SH-SY5Y (cell line): ENCODE measurements at regions not wholly inside any gene's neighbourhood (a gene's known extent, or its start where the extent isn't known, plus 50 kb on each side); places are given as distances from the start of the nearest gene placed in this dataset.

Experiments
- GATA2 ChIP-seq: IDR thresholded peaks from 2 replicates; pipeline ENCODE4 v1.6.1; 2011; ENCODE audit warnings: mild to moderate bottlenecking, low read depth, low read length
- GATA3 ChIP-seq: IDR thresholded peaks from 2 replicates; pipeline ENCODE4 v1.6.1; 2011; ENCODE audit warnings: low read depth, mild to moderate bottlenecking, low read length, moderate library complexity

GRCh38 chr5:38789777-38790176, 56.0 kb upstream of the OSMR start:
- no peak for TF ChIP-seq GATA3
- TF ChIP-seq GATA2 = no peak

DNA sequence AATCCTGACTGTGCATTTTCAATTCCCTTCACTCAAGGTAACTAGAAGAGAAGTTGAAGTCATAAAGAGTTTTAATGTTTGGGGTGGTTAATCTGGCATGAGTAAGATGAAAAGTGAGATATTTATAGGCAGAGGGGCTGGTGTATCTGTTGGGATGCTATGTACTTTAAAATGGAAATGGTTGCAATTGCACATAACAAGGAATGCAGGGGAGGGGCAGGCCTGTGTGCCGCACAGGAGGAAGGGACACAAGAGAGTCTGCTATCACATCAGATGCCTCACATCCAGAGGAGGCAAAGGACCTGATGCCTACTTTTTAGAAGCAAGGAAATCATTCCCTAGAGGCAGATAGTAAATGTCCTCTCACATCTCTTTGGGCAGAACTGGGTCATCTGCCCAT, 55.5 kb upstream of the OSMR start:
- TF ChIP-seq GATA2 = no peak
- TF ChIP-seq GATA3 = no peak

GRCh38 chr5:38790891-38791290, 54.9 kb upstream of the OSMR start:
- TF ChIP-seq GATA3 (no peak), GATA2 (no peak)

GRCh38 chr5:38793099-38793498, 52.7 kb upstream of the OSMR start:
- TF ChIP-seq GATA2 = no peak
- TF ChIP-seq GATA3 = no peak

DNA sequence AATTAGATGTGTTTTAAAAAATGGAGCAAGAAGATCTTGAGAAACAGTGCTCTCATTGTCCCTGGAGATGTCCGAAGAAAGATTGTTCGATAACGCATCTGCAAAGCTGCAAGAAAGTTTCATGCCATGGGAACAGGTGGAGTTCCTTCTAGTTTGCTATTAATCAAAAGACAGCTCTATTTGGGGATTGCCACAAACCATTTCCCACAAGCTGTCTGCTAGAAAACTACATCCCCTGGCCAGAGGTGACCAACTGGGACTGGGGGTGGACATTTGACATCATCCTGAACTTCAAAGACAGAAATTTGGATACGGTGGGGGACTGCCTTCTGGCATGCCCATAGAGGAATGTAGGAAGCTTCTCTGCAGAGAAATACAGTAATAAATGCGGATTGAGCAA, 50.8 kb upstream of the OSMR start:
- TF ChIP-seq GATA3 = no peak

GRCh38 chr5:38795986-38796741, 49.6 kb upstream of the OSMR start:
- no peak for TF ChIP-seq GATA2
- TF ChIP-seq GATA3 = no peak
